GM12878 (cell line): ENCODE measurements at regions not wholly inside any gene's neighbourhood (a gene's known extent, or its start where the extent isn't known, plus 50 kb on each side); places are given as distances from the start of the nearest gene placed in this dataset.

Source experiments
- ATAC-seq: fragments of 200-7000 bp; cut with Tn5 transposase; 3 replicates; pipeline ENCODE4 v1.9.1; 2020; ENCODE audit warnings: mild to moderate bottlenecking, moderate library complexity
- BruUV-seq: library from RNA; stranded (reverse); fragments of 400-500 nt; replicated peaks from 2 replicates; lab custom pipeline; 2021; lab: Mats Ljungman, UMichigan
- CTCF ChIA-PET: fragments of 300-600 bp; sonication (Branson Sonifier 250); formaldehyde crosslinking; extraction: SDS; loops from one replicate; lab custom pipeline; 2021; ENCODE audit warnings: inconsistent platforms; lab: Yijun Ruan, JAX
- POLR2A ChIA-PET: fragments of 350-600 bp; formaldehyde crosslinking; extraction: SDS; loops from one replicate; lab custom pipeline; 2021; ENCODE audit warnings: inconsistent platforms; lab: Charles Lee
- RAD21 ChIA-PET: fragments of 300-600 bp; sonication (Branson Sonifier 250); formaldehyde crosslinking; loops from one replicate; lab custom pipeline; 2023; ENCODE audit warnings: antibody characterized with exemption; ENCODE audit not compliant: unreplicated experiment; lab: Charles Lee
- SMC1A ChIA-PET: fragments of 300-600 bp; sonication (Branson Sonifier 250); formaldehyde crosslinking; loops from one replicate; lab custom pipeline; 2023; ENCODE audit not compliant: unreplicated experiment, uncharacterized antibody; lab: Charles Lee
- DNase-seq: peaks from one replicate; pipeline ENCODE4 v3.0.0-alpha.2; 2011; ENCODE audit warnings: low read depth, low spot score
- FAIRE-seq: peaks from 3 replicates; lab custom pipeline; 2011; peaks lifted over from hg19 to GRCh38; lab: Jason Lieb, UNC
- H2AFZ ChIP-seq: 2 replicates; pipeline ENCODE4 v1.6.0; 2011; ENCODE audit warnings: low read depth, low read length, control low read depth; ENCODE audit not compliant: control insufficient read depth
- H3K27ac ChIP-seq: 2 replicates; pipeline ENCODE4 v1.5.1; 2011; ENCODE audit warnings: control low read depth; ENCODE audit not compliant: control insufficient read depth, insufficient read depth
- H3K27me3 ChIP-seq, 2 experiments: replicated peaks in 1 of 2; 2 replicates each; pipeline versions ENCODE4 v1.6.0 to v1.6.1; 2011; ENCODE audit warnings: low read length in 1 of 2; ENCODE audit not compliant: control insufficient read depth in 2 of 2, insufficient read depth in 2 of 2
- H3K36me3 ChIP-seq, 2 experiments: 2 replicates each; pipeline ENCODE4 v1.5.1; 2011; ENCODE audit warnings: low read length in 1 of 2; ENCODE audit not compliant: control insufficient read depth in 2 of 2, insufficient read depth in 2 of 2
- H3K4me1 ChIP-seq: 2 replicates; pipeline ENCODE4 v1.6.1; 2011; ENCODE audit warnings: mild to moderate bottlenecking, low read length, moderate library complexity, mixed read lengths; ENCODE audit not compliant: control insufficient read depth, insufficient read depth
- H3K4me2 ChIP-seq: 2 replicates; pipeline ENCODE4 v1.6.0; 2011; ENCODE audit warnings: control low read depth; ENCODE audit not compliant: control insufficient read depth, insufficient read depth
- H3K4me3 ChIP-seq: fragments of 200-600 bp; sonication (generic); 2 replicates; pipeline ENCODE4 v1.5.1; 2016
- H3K79me2 ChIP-seq: 2 replicates; pipeline ENCODE4 v1.6.0; 2011; ENCODE audit warnings: low read length; ENCODE audit not compliant: control insufficient read depth, insufficient read depth
- H3K9ac ChIP-seq: 2 replicates; pipeline ENCODE4 v1.8.0; 2011; ENCODE audit warnings: low read length, control low read depth, mixed read lengths; ENCODE audit not compliant: control insufficient read depth, insufficient read depth
- H3K9me3 ChIP-seq: replicated peaks from 3 replicates; pipeline ENCODE4 v1.5.1; 2011; ENCODE audit warnings: mild to moderate bottlenecking, low read length; ENCODE audit not compliant: control insufficient read depth, insufficient read depth
- H4K20me1 ChIP-seq: 2 replicates; pipeline ENCODE4 v1.6.0; 2011; ENCODE audit not compliant: control insufficient read depth, insufficient read depth
- ATF7 ChIP-seq: fragments of 450-650 bp; IDR thresholded peaks from 2 replicates; pipeline ENCODE4 v1.6.1; 2016; ENCODE audit warnings: low read depth, mild to moderate bottlenecking
- CHD1 ChIP-seq: IDR thresholded peaks from 2 replicates; pipeline ENCODE4 v1.6.1; 2012; ENCODE audit warnings: low read depth, low read length, improper control_type of control experiment
- FOXK2 ChIP-seq: fragments of 450-650 bp; IDR thresholded peaks from 2 replicates; pipeline ENCODE4 v1.6.1; 2017; ENCODE audit warnings: mild to moderate bottlenecking, moderate library complexity
- GABPA ChIP-seq: IDR thresholded peaks from 2 replicates; pipeline ENCODE4 v1.6.1; 2014; ENCODE audit warnings: antibody characterized with exemption, low read depth, mild to moderate bottlenecking, inconsistent platforms
- NFYA ChIP-seq: IDR thresholded peaks from 2 replicates; pipeline ENCODE4 v1.6.1; 2011; ENCODE audit warnings: low read depth, mild to moderate bottlenecking, low read length, improper control_type of control experiment, borderline replicate concordance
- ZNF24 ChIP-seq: fragments of 450-650 bp; IDR thresholded peaks from 2 replicates; pipeline ENCODE4 v1.6.1; 2017; ENCODE audit warnings: antibody characterized with exemption, mild to moderate bottlenecking
- WGBS: methylation state at CpG from one replicate; pipeline ENCODE4 v1.1.6; 2016; ENCODE audit warnings: low lambda C conversion rate; ENCODE audit not compliant: insufficient replicate concordance, insufficient coverage; ENCODE audit errors: missing lambda C conversion rate; 5-methylcytosine and 5-hydroxymethylcytosine counted together
- in situ Hi-C: fragments of 300-500 bp; cut with MboI; formaldehyde crosslinking; loops from 9 replicates; pipeline ENCODE4 v1.14.3; 2018; ENCODE audit warnings: mixed read lengths
- intact Hi-C: fragments of 100-400 bp; cut with micrococcal nuclease; formaldehyde crosslinking; loops from one replicate; pipeline ENCODE4 v1.14.2; 2022; ENCODE audit not compliant: unreplicated experiment
- TF ChIP-seq, protein P1 (sequence below): fragments of 450-650 bp; IDR thresholded peaks from 2 replicates; pipeline ENCODE4 v1.6.1; 2018; ENCODE audit warnings: mild to moderate bottlenecking, low read depth, moderate library complexity; ENCODE audit not compliant: partially characterized antibody
- TF ChIP-seq, protein P2 (sequence below): IDR thresholded peaks from 2 replicates; pipeline ENCODE4 v1.6.1; 2012; ENCODE audit warnings: low read length, inconsistent platforms

DNA sequence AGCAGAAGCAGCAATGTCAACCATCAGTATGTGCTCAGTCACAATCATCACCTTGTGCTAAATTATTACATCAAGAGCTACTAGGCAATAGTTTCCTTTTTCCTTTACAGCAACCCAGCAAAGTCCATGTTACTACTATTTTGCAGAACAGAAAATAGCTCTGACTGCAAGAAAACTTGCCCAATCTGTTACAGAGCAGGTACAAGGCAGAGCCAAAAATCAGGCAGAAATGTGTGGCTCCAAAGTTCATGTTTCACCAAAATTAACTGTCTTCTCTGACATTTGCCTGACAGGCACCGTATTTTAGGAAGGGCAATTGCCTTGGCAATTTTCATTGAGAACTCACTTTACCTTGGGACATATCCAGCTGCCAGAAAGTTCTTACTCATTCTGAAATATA is 177.6 kb upstream of the TMTC4 start:
- FAIRE-seq = no peak
- H3K27ac ChIP-seq = no peak overlapping the region
- H3K9me3 ChIP-seq = no peaks in the 10 kb centered on the region
- H3K9ac ChIP-seq = no peak overlapping the region
- no peaks in the 10 kb centered on the region for H3K4me1 ChIP-seq
- TF ChIP-seq NFYA (no peak), CHD1 (no peak), GABPA (no peak), FOXK2 (no peak), ZNF24 (no peak), ATF7 (no peak)
- TF ChIP-seq, protein P1, sequence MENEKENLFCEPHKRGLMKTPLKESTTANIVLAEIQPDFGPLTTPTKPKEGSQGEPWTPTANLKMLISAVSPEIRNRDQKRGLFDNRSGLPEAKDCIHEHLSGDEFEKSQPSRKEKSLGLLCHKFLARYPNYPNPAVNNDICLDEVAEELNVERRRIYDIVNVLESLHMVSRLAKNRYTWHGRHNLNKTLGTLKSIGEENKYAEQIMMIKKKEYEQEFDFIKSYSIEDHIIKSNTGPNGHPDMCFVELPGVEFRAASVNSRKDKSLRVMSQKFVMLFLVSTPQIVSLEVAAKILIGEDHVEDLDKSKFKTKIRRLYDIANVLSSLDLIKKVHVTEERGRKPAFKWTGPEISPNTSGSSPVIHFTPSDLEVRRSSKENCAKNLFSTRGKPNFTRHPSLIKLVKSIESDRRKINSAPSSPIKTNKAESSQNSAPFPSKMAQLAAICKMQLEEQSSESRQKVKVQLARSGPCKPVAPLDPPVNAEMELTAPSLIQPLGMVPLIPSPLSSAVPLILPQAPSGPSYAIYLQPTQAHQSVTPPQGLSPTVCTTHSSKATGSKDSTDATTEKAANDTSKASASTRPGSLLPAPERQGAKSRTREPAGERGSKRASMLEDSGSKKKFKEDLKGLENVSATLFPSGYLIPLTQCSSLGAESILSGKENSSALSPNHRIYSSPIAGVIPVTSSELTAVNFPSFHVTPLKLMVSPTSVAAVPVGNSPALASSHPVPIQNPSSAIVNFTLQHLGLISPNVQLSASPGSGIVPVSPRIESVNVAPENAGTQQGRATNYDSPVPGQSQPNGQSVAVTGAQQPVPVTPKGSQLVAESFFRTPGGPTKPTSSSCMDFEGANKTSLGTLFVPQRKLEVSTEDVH = no peak
- TF ChIP-seq, protein P2, sequence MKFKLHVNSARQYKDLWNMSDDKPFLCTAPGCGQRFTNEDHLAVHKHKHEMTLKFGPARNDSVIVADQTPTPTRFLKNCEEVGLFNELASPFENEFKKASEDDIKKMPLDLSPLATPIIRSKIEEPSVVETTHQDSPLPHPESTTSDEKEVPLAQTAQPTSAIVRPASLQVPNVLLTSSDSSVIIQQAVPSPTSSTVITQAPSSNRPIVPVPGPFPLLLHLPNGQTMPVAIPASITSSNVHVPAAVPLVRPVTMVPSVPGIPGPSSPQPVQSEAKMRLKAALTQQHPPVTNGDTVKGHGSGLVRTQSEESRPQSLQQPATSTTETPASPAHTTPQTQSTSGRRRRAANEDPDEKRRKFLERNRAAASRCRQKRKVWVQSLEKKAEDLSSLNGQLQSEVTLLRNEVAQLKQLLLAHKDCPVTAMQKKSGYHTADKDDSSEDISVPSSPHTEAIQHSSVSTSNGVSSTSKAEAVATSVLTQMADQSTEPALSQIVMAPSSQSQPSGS = no peak
- no peak overlapping the region for H3K4me3 ChIP-seq
- WGBS = 33% methylated on average over 1 of the region's 1 CpG
- ChIA-PET CTCF (no interaction called here), RAD21 (no interaction called here), SMC1A (no interaction called here), POLR2A (no interaction called here)
- no peak for ATAC-seq
- H3K4me2 ChIP-seq = no peak overlapping the region
- no TSS peak for BruUV-seq
- no peak for DNase-seq
- H4K20me1 ChIP-seq = no peaks in the 10 kb centered on the region
- H3K79me2 ChIP-seq = no peaks in the 10 kb centered on the region
- in situ Hi-C loops (no loop called here), intact Hi-C loops (no loop called here)
- H3K36me3 ChIP-seq = no peaks in the 10 kb centered on the region
- no peak overlapping the region for H2AFZ ChIP-seq
- H3K27me3 ChIP-seq = no peaks in the 10 kb centered on the region
